CD14-positive monocyte (primary cell): ENCODE measurements at regions not wholly inside any gene's neighbourhood (a gene's known extent, or its start where the extent isn't known, plus 50 kb on each side); places are given as distances from the start of the nearest gene placed in this dataset.
A peak's percentile ranks its signal among the peaks of the same experiment; 100 is the strongest.
"Not testable (repeated sequence)": the region's sequence is repeated elsewhere in the genome, so short reads cannot be mapped to it uniquely, and the experiment has no call there.

Source experiments
- DNase-seq, 3 donors: peaks; one replicate each; pipeline ENCODE4 v3.0.0-alpha.2; 2011 to 2022
- H2AFZ ChIP-seq: 2 replicates; pipeline ENCODE4 v1.6.0; 2012; ENCODE audit warnings: mild to moderate bottlenecking, low read depth, low read length, inconsistent platforms; ENCODE audit not compliant: insufficient read depth, poor library complexity, severe bottlenecking
- H3K27ac ChIP-seq, 2 donors: 1 replicate in 1 of 2; 2 replicates in 1 of 2; pipeline ENCODE4 v1.5.1; 2012 to 2013; ENCODE audit warnings: low read length in 2 of 2, control low read depth in 1 of 2, inconsistent platforms in 1 of 2, low read depth in 1 of 2, mild to moderate bottlenecking in 1 of 2
- H3K27me3 ChIP-seq, 2 donors: one replicate each; pipeline versions ENCODE4 v1.6.0 to v1.6.1; 2011 to 2013; ENCODE audit warnings: low read length in 2 of 2; ENCODE audit not compliant: control insufficient read depth in 2 of 2, insufficient read depth in 2 of 2
- H3K36me3 ChIP-seq, 2 donors: replicated peaks in 1 of 2; 1 replicate in 1 of 2; 2 replicates in 1 of 2; pipeline versions ENCODE4 v1.5.1 to v1.6.1; 2012 to 2013; ENCODE audit warnings: low read length in 2 of 2, control low read depth in 1 of 2, inconsistent platforms in 1 of 2, mild to moderate bottlenecking in 1 of 2; ENCODE audit not compliant: insufficient read depth in 2 of 2, control insufficient read depth in 1 of 2
- H3K4me1 ChIP-seq, 2 donors: 1 replicate in 1 of 2; 2 replicates in 1 of 2; pipeline versions ENCODE4 v1.5.1 to v1.6.1; 2012 to 2013; ENCODE audit warnings: low read length in 2 of 2, control low read depth in 1 of 2, inconsistent platforms in 1 of 2, mild to moderate bottlenecking in 1 of 2, moderate library complexity in 1 of 2; ENCODE audit not compliant: insufficient read depth in 2 of 2, control insufficient read depth in 1 of 2
- H3K4me2 ChIP-seq: replicated peaks from 2 replicates; pipeline ENCODE3; 2012; ENCODE audit warnings: low read length, moderate library complexity, mild to moderate bottlenecking; ENCODE audit not compliant: poor library complexity, severe bottlenecking; ENCODE audit errors: extremely low read depth
- H3K4me3 ChIP-seq, 3 experiments: fragments of 200-600 bp in 1 of 3; sonication (generic) in 1 of 3; replicated peaks in 1 of 3; 1 replicate in 2 of 3; 2 replicates in 1 of 3; pipeline ENCODE4 v1.5.1; 2011 to 2013; ENCODE audit warnings: low read length in 3 of 3, mild to moderate bottlenecking in 3 of 3, control low read depth in 2 of 3, low read depth in 2 of 3, inconsistent platforms in 1 of 3, moderate library complexity in 1 of 3
- H3K79me2 ChIP-seq: 2 replicates; pipeline ENCODE4 v1.6.0; 2012; ENCODE audit warnings: mild to moderate bottlenecking, control low read depth, inconsistent platforms, low read length, moderate library complexity; ENCODE audit not compliant: insufficient read depth
- H3K9ac ChIP-seq: 2 replicates; pipeline ENCODE4 v1.6.0; 2017; ENCODE audit warnings: low read length, mild to moderate bottlenecking; ENCODE audit not compliant: insufficient read depth, poor library complexity, severe bottlenecking
- H3K9me3 ChIP-seq, 2 donors: replicated peaks in 1 of 2; 1 replicate in 1 of 2; 2 replicates in 1 of 2; pipeline versions ENCODE4 v1.5.1 to v1.6.1; 2012 to 2013; ENCODE audit warnings: low read length in 2 of 2, control low read depth in 1 of 2; ENCODE audit not compliant: control insufficient read depth in 1 of 2, insufficient read depth in 1 of 2
- H4K20me1 ChIP-seq: 2 replicates; pipeline ENCODE4 v1.6.0; 2012; ENCODE audit warnings: mild to moderate bottlenecking, low read length, control low read depth, moderate library complexity; ENCODE audit not compliant: insufficient read depth
- H3K27ac Mint-ChIP-seq, 7 donors: one replicate each; pipeline ENCODE4 v1.8.0; 2020; ENCODE audit warnings: mild to moderate bottlenecking in 7 of 7, mixed read lengths in 7 of 7, moderate library complexity in 6 of 7, inconsistent platforms in 2 of 7
- H3K27me3 Mint-ChIP-seq, 3 donors: one replicate each; pipeline ENCODE4 v1.8.0; 2021 to 2022; ENCODE audit warnings: low read depth in 3 of 3, mild to moderate bottlenecking in 3 of 3, mixed read lengths in 3 of 3, moderate library complexity in 3 of 3, inconsistent platforms in 1 of 3
- H3K36me3 Mint-ChIP-seq, 2 donors: one replicate each; pipeline ENCODE4 v1.8.0; 2020; ENCODE audit warnings: mixed read lengths in 2 of 2, inconsistent platforms in 1 of 2, mild to moderate bottlenecking in 1 of 2
- H3K4me1 Mint-ChIP-seq: one replicate; pipeline ENCODE4 v1.8.0; 2020; ENCODE audit warnings: mild to moderate bottlenecking, mixed read lengths
- H3K4me3 Mint-ChIP-seq, 2 donors: one replicate each; pipeline ENCODE4 v1.8.0; 2020; ENCODE audit warnings: mild to moderate bottlenecking in 2 of 2, mixed read lengths in 2 of 2, moderate library complexity in 1 of 2
- H3K9me3 Mint-ChIP-seq, 7 donors: one replicate each; pipeline ENCODE4 v1.8.0; 2020 to 2022; ENCODE audit warnings: mixed read lengths in 7 of 7, mild to moderate bottlenecking in 6 of 7, moderate library complexity in 6 of 7, inconsistent platforms in 2 of 7
- WGBS: methylation state at CpG from one replicate; pipeline ENCODE4 v1.1.5; 2013; ENCODE audit warnings: missing lambda C conversion rate; ENCODE audit not compliant: insufficient coverage; 5-methylcytosine and 5-hydroxymethylcytosine counted together
- intact Hi-C, 2 donors: fragments of 100-400 bp; cut with micrococcal nuclease; formaldehyde crosslinking; loops; one replicate each; pipeline versions ENCODE4 v1.15.0 to v1.15.1; 2023

GRCh38 chr7:65572581-65572980 is 198.9 kb downstream of the ZNF92 start:
- H3K4me2 ChIP-seq, H3K27me3 ChIP-seq, H3K4me1 ChIP-seq, DNase-seq, H3K36me3 Mint-ChIP-seq, H3K36me3 ChIP-seq, H4K20me1 ChIP-seq, H3K27ac ChIP-seq, H3K9me3 ChIP-seq, H3K4me3 Mint-ChIP-seq, H3K27ac Mint-ChIP-seq, H3K79me2 ChIP-seq, H3K9me3 Mint-ChIP-seq, H2AFZ ChIP-seq, H3K4me1 Mint-ChIP-seq, intact Hi-C loops, H3K9ac ChIP-seq, H3K4me3 ChIP-seq: not testable (repeated sequence)
- peaks cover 4 to 11% (median 5%) of the 10 kb centered on the region in 3 donors for H3K27me3 Mint-ChIP-seq
- 0% methylated on average over 11 of the region's 35 CpGs for WGBS

DNA sequence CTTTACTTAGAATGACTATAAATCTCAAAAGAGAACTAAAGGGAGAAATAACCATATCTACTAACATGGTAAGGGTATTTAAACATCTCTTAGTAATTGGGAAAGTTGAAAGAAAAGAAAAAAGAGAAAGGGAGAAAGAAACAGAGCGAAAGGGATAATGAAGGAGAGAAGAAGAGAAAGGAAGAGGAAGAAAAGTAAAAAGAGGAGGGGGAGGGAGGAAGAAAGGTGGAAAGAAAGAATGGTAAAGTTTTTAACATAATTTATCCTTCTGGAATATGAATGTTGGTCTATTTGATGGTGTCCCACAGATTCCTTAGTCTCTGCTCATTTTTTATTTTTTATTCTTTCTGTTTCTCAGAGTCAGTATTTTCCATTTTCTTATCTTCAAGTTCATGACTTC is 202.7 kb downstream of the ZNF92 start:
- peaks cover 4 to 11% (median 5%) of the 10 kb centered on the region in 3 donors for H3K27me3 Mint-ChIP-seq

DNA sequence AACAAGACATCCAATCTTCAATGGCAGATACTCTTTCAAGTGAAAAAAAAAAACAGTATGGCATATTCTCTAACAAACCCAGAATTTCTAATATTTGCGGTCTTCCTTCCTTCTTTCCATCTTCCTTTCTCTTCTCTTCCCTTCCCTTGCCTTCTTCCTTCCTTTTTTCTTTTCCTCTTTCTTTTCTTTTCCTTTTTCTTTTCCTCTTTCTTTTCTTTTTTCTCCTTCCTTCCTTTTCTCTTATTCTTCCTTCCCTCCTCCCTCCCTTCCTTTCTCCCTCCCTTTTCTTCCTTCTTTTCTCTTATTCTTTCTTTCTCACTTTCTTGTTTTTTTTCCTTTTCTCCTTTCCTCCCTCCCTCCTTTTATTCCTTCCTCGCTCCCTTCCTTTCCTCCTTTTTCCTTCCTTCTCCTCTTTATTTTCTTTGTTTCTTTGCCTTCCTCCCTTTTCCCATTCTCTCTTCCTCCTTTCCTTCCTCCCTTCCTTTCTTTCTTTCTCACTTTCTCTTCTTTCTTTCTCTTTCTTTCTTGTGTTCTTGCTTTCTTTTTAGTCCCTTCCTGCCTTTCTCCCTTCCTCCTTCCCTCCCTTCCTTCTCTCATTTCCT is 209.0 kb downstream of the ZNF92 start:
- no CpG with 5 or more reads among the region's 2 CpGs for WGBS
- H3K9me3 ChIP-seq, H3K79me2 ChIP-seq, H3K27me3 Mint-ChIP-seq, H3K4me2 ChIP-seq, H3K36me3 ChIP-seq, intact Hi-C loops, H3K27me3 ChIP-seq, H3K4me3 Mint-ChIP-seq, DNase-seq, H2AFZ ChIP-seq, H3K27ac ChIP-seq, H3K4me3 ChIP-seq, H3K9ac ChIP-seq, H3K36me3 Mint-ChIP-seq, H3K4me1 Mint-ChIP-seq, H4K20me1 ChIP-seq, H3K9me3 Mint-ChIP-seq, H3K4me1 ChIP-seq: not testable (repeated sequence)
- peak overlapping the region in 1 of 7 donors; percentile 62 for H3K27ac Mint-ChIP-seq

More for the DNA sequence above, 202.7 kb downstream of the ZNF92 start:
- H3K4me3 ChIP-seq, intact Hi-C loops, H3K4me1 ChIP-seq, DNase-seq, H3K9me3 ChIP-seq, H3K79me2 ChIP-seq, H3K27me3 ChIP-seq, H3K9me3 Mint-ChIP-seq, H3K4me3 Mint-ChIP-seq, H4K20me1 ChIP-seq, H2AFZ ChIP-seq, H3K27ac ChIP-seq, H3K4me1 Mint-ChIP-seq, H3K36me3 ChIP-seq, H3K4me2 ChIP-seq, H3K36me3 Mint-ChIP-seq, H3K9ac ChIP-seq, H3K27ac Mint-ChIP-seq: not testable (repeated sequence)
- WGBS: no CpG with 5 or more reads among the region's 1 CpG

GRCh38 chr7:65602495-65602894 is 228.8 kb downstream of the ZNF92 start:
- H4K20me1 ChIP-seq, H3K27ac ChIP-seq, intact Hi-C loops, H3K27ac Mint-ChIP-seq, H3K9ac ChIP-seq, H3K27me3 Mint-ChIP-seq, H3K4me1 ChIP-seq, H3K27me3 ChIP-seq, H3K9me3 ChIP-seq, H3K9me3 Mint-ChIP-seq, H3K4me3 Mint-ChIP-seq, H3K4me3 ChIP-seq, H2AFZ ChIP-seq, H3K4me1 Mint-ChIP-seq, H3K79me2 ChIP-seq, DNase-seq, H3K4me2 ChIP-seq, H3K36me3 Mint-ChIP-seq, H3K36me3 ChIP-seq: not testable (repeated sequence)
- WGBS: no CpG with 5 or more reads among the region's 1 CpG
